Neutrophil (primary cell): ENCODE measurements at regions not wholly inside any gene's neighbourhood (a gene's known extent, or its start where the extent isn't known, plus 50 kb on each side); places are given as distances from the start of the nearest gene placed in this dataset.

Experiments used
- H3K27ac ChIP-seq: fragments of 200-600 bp; sonication (generic); 2 replicates; pipeline ENCODE4 v1.5.1; 2016; ENCODE audit warnings: mild to moderate bottlenecking, moderate library complexity
- H3K27me3 ChIP-seq: fragments of 200-600 bp; sonication (generic); 2 replicates; pipeline ENCODE4 v1.6.0; 2016; ENCODE audit warnings: mild to moderate bottlenecking
- H3K36me3 ChIP-seq: fragments of 200-600 bp; sonication (generic); 2 replicates; pipeline ENCODE4 v1.5.1; 2017
- H3K4me1 ChIP-seq, 2 experiments: fragments of 200-600 bp in 1 of 2; sonication (generic) in 1 of 2; 1 replicate in 1 of 2; 2 replicates in 1 of 2; pipeline versions ENCODE4 v1.5.1 to v1.6.1; 2013 to 2016; ENCODE audit warnings: low read depth in 1 of 2, low read length in 1 of 2, mild to moderate bottlenecking in 1 of 2, moderate library complexity in 1 of 2; ENCODE audit not compliant: control insufficient read depth in 1 of 2, insufficient read depth in 1 of 2
- H3K4me3 ChIP-seq, 2 experiments: fragments of 200-600 bp in 1 of 2; sonication (generic) in 1 of 2; 1 replicate in 1 of 2; 2 replicates in 1 of 2; pipeline ENCODE4 v1.5.1; 2013 to 2016; ENCODE audit warnings: low read depth in 1 of 2, low read length in 1 of 2, mild to moderate bottlenecking in 1 of 2, moderate library complexity in 1 of 2
- H3K9me3 ChIP-seq: fragments of 200-600 bp; sonication (generic); 2 replicates; pipeline ENCODE4 v1.5.1; 2016
- TF ChIP-seq, protein P1 (sequence below): fragments of 200-600 bp; sonication (generic); IDR thresholded peaks from 2 replicates; pipeline ENCODE4 v1.5.1; 2016; ENCODE audit warnings: antibody characterized with exemption

GRCh38 chr11:26040339-26040738, 291.6 kb upstream of the ANO3 start:
- Histone ChIP-seq H3K27me3 (no peaks in the 10 kb centered on the region), H3K4me1 (no peaks in the 10 kb centered on the region), H3K4me3 (no peak overlapping the region), H3K36me3 (no peaks in the 10 kb centered on the region), H3K9me3 (no peaks in the 10 kb centered on the region), H3K27ac (no peak overlapping the region)
- TF ChIP-seq, protein P1, sequence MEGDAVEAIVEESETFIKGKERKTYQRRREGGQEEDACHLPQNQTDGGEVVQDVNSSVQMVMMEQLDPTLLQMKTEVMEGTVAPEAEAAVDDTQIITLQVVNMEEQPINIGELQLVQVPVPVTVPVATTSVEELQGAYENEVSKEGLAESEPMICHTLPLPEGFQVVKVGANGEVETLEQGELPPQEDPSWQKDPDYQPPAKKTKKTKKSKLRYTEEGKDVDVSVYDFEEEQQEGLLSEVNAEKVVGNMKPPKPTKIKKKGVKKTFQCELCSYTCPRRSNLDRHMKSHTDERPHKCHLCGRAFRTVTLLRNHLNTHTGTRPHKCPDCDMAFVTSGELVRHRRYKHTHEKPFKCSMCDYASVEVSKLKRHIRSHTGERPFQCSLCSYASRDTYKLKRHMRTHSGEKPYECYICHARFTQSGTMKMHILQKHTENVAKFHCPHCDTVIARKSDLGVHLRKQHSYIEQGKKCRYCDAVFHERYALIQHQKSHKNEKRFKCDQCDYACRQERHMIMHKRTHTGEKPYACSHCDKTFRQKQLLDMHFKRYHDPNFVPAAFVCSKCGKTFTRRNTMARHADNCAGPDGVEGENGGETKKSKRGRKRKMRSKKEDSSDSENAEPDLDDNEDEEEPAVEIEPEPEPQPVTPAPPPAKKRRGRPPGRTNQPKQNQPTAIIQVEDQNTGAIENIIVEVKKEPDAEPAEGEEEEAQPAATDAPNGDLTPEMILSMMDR = no peak

DNA sequence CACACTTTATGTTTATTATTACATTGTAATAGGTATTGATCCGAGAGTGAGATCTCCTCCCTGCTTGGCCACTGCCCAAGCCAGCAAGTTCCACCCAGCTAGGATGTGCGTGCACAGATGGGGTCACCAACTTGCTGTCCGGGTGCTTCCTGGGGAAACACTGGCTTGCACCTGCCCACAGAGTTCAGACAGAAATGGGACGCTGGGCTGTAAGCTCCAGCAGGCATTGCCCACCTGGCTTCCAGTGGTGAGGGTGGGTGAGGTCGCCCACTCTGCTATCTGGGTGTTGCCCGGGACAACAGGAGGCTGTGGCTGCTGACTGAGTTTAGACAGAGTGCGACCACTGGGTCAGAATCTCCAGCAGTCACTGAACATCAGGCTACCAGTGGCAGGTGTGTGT, 289.8 kb upstream of the ANO3 start:
- Histone ChIP-seq H3K9me3 (no peaks in the 10 kb centered on the region), H3K27me3 (no peaks in the 10 kb centered on the region), H3K4me3 (no peak overlapping the region), H3K36me3 (no peaks in the 10 kb centered on the region), H3K4me1 (no peaks in the 10 kb centered on the region), H3K27ac (no peak overlapping the region)
- TF ChIP-seq, protein P1 = no peak

DNA sequence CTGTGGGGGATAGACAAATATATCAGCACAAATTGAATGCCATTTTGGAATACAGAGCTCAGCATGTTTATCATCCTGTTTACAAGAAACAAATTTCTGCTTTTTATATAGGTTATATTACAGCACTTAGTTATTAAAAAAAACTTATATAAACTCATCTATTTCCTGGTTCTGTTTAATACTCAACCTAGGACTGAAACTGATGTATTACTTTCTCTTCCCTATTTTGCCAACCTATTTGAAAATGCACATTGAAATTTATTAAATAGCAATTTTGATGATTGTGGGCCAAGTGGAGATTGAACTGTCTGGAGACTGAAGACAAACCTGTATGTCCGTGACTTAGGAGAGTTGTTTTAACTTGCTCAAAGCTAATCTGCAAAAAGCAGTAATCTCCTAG, 288.3 kb upstream of the ANO3 start:
- no peak overlapping the region for H3K4me3 ChIP-seq
- no peaks in the 10 kb centered on the region for H3K9me3 ChIP-seq
- H3K36me3 ChIP-seq = no peaks in the 10 kb centered on the region
- TF ChIP-seq, protein P1 = no peak
- H3K27ac ChIP-seq = no peak overlapping the region
- H3K4me1 ChIP-seq = no peaks in the 10 kb centered on the region
- no peaks in the 10 kb centered on the region for H3K27me3 ChIP-seq

DNA sequence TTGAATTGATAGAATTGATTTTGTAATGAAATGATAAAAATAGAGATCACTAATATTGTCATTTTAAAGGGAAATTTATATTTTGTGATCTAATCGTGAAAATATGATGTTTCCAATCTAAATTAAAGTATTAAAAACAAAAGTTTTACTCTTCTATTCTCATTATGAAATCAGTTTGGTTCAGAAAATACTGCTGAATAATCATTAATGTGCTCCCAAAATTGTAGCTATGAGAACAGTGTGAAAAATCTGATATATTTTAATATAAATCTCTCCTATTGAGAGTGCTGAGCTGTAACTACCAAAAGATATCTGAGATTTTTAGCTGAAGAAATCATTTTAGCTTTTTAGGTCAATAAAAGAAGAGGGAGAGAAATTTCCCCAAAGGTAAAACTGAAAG, 287.5 kb upstream of the ANO3 start:
- Histone ChIP-seq H3K9me3 (no peaks in the 10 kb centered on the region), H3K27me3 (no peaks in the 10 kb centered on the region), H3K36me3 (no peaks in the 10 kb centered on the region), H3K4me3 (no peak overlapping the region), H3K4me1 (no peaks in the 10 kb centered on the region), H3K27ac (no peak overlapping the region)
- TF ChIP-seq, protein P1 = no peak

DNA sequence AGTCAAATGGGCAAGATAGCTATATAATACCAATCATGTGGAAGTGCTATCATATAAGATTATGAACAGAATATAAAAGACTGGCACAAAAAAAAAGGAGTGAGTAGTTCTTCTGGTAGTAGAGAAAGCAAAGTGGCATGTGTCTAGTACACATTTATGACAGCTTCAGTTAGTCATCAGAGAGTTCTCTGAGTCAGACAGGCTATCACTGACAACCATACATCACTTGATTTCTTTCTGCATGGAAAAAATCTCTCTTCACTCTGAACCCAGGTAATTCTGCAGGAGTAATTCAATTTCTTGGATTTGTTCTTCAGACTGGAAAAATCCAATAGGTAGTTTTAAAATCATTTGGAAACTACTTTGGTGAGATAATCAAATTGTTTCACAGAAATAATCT, 286.8 kb upstream of the ANO3 start:
- TF ChIP-seq, protein P1 = no peak
- Histone ChIP-seq H3K36me3 (no peaks in the 10 kb centered on the region), H3K4me3 (no peak overlapping the region), H3K27me3 (no peaks in the 10 kb centered on the region), H3K9me3 (no peaks in the 10 kb centered on the region), H3K27ac (no peak overlapping the region), H3K4me1 (no peaks in the 10 kb centered on the region)

GRCh38 chr11:26048271-26048670, 283.7 kb upstream of the ANO3 start:
- Histone ChIP-seq H3K27ac (no peak overlapping the region), H3K27me3 (no peaks in the 10 kb centered on the region), H3K36me3 (no peaks in the 10 kb centered on the region), H3K4me3 (no peak overlapping the region), H3K9me3 (no peaks in the 10 kb centered on the region), H3K4me1 (no peaks in the 10 kb centered on the region)
- TF ChIP-seq, protein P1 = no peak
